HG03159 (cell line): ENCODE measurements at regions not wholly inside any gene's neighbourhood (a gene's known extent, or its start where the extent isn't known, plus 50 kb on each side); places are given as distances from the start of the nearest gene placed in this dataset.

Experiments
- ATAC-seq: cut with Tn5 transposase; IDR thresholded peaks from one replicate; pipeline ENCODE4 v1.9.1; 2021; ENCODE audit warnings: mild to moderate bottlenecking, moderate library complexity; ENCODE audit not compliant: unreplicated experiment

DNA sequence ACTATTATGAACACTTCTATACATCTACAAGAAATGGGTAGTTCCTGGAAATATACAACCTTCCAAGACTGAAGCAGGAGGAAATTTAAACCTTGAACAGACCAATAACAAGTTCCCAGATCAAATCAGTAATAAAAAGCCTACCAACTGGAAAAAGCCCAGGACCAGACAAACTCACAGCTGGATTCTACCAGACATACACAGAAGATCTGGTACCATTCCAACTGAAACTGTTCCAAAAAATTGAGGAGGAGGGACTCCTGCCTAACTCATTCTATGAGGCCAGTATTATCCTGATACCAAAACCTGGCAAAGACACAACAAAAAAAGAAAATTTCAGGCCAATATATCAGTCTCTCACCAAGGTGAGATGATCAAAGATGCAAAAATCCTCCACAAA, 189.4 kb downstream of the RPS29 start:
- no peak for ATAC-seq

DNA sequence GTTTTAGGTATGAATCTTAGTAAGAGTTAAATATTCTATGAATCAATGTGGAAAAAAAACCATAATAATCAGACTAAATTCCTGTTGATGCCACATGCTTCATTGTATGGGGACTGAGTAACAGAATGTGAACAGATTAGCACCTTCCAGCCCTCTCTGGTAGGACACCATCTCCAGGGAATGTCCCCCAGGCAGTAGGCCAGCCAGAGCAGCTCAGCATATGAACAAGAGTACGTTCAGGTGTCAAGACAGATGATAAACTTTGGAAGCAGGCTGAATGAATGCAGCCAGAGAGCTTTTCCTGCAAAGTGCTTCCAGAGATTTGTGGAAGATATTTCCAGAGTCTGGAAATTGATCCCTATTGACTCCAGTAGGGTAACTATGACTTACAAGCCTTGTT, 204.4 kb downstream of the RPS29 start:
- no peak for ATAC-seq

DNA sequence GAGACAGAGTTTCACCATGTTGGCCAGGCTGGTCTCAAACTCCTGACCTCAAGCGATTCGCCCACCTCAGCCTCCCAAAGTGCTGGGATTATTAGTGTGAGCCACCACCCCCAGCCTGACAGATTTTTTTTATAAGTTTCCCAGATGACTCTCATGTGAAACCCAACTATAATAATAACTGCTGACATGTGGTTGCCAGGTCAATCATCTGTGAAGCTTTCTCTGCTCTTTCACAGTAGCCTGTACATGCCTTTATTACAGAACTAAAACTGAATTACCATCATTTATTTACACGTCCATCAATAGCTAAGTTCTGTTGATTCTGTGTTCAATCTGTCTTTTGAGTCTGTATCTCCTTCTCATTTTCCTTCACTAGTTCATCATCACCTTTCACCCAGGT, 218.5 kb downstream of the RPS29 start:
- peak; percentile 62 for ATAC-seq

DNA sequence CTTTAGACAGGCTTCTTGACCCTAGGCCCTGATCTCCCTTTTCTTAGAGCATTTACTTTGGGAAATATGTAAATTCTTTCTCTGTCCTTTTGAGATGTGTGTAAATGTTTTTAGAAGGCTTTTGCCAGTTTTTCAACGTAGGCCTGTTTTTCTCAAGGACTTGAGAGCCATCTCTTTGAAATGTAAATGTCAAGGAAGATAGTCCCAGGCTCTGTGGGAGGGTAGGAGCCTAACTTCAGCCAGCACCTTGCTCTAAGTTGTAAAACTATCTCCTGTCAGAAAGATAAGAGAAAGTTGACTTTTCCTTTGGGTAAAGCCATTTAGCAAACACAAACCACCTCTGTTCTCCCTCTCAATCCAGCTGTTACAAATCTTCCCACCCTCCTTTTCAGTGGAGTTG, 219.8 kb downstream of the RPS29 start:
- no peak for ATAC-seq

DNA sequence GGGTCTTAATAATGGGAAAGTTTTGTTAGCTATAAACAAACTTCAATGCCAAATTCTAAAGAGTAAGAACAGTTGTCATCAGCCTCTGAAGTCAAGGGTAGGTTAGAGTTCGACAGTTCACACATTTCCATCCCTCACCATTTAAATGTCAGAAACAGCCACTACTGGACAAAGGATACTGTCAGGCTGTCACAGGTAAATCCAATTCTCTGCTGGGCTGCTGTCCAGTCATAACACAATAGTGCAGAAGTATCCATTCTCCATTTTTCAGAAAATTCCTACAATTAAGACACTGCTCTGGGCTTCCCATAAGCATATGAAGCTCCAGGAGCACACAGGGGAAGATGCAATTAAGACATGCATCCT, 221.4 kb downstream of the RPS29 start:
- ATAC-seq: no peak

DNA sequence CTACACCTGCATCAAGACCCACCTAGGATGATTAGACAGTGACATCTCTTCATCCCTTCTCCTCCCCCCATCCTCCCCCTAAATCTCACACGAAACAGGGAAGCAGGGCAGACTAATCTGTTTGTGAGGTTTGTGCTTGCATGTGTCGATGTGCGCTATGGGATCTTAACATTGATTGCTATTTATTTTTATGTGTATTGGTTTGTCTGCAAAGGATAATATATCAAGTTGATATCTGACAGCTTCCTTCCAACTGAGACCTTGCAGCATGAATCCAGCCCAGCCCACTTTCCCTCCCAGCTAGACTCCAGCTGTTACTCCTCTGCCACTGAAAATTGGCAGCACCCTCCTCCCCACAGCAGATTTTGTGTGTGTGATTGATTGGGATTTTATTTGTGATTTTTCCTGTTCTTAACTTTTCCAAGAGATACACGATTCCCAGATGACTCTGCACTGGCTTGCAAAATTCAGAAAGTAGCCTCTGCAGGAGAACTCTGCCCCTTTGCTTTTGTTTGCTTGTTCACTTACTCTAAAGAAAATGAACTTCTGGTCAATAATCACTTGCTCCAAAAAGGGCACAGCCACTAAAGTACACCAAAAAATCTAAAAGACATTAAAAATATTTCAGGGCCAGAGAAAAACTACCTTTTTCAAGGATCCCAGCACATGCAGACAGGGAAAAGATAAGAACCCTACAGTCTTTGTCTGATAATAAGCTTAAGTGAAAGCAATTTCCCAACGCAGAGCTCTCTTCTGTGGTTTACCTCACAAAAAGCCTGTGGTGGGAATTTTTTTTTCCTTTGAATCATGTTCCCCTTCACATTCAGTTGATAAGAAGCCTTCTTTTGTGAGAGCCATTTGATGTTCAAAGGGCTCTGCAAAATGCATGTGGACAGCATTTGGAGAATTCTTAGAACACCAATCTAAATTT, 222.1 kb downstream of the RPS29 start:
- ATAC-seq: no peak

DNA sequence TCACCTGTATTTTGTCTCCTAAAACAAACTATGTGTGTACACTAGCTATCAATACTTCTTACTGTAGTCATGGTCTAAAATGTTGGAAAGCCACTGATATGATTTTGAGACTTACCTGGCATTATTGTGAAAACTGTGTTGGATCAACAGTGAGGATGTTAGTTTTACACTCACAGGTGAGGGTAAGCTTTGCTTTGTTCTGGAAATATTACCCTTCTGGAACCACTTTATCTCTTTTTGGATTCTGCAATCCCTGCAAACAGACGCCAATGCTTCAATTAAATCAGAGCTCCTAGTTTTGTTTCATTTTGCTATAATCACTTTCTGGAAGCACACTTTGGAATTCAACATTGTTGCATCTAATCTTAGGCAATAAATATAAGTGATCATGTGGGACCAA, 223.3 kb downstream of the RPS29 start:
- ATAC-seq: no peak

DNA sequence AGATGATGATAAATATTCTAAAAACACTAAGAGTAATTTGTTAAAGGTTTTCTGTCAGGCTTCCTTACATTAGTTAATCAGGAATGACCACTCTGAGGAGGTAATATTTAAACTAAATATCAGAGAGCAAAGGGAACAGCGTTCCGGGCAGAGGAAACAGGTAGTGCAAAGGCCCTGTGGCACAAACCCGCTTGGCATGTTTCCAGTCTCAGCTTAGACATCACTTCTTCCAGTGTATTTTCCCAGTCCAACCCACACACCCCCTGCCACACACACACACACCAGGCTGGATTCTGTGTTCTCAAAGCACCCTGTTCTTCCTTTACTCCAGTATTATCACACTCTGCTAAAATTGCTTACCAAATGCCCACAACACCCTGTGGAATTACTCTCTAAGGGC, 247.1 kb downstream of the RPS29 start:
- ATAC-seq: no peak

DNA sequence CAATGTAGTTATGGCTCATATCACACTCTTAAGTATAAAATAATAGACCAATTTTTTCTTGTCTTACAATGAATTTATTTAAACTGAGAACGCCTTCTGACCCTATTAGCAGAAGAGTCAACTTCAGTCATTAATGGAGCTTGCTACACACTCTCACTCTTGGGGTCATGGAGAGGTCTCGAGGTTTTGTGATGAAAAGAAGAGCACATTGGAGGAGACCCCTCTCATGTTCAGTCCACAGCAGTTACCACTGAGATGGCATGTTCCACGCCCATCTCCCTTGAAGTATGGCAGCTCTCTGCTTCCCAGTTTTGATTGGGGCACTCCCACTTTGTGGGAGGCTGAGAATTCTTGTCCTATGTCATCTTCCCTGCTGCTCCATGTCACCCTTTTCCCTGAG, 266.4 kb downstream of the RPS29 start:
- ATAC-seq: no peak

DNA sequence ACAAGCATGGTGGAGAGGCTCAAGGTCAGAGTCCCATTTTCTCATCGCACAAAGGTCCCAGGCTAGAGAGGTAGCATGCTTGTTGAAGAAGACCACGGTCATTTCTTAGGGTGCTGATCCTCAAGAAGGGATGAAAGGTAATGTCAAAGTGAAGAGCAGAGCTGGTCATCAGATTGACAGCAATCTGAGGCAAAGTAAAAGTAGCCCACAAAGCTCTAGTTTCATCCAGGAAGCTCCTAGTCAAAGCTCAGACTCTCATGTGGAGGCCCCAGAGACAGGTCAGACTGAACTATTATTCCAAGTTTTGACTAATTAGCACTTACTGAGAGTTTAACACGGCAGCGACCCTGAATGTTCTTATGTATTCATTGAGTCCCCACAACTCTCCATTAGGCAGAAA, 270.6 kb downstream of the RPS29 start:
- no peak for ATAC-seq

DNA sequence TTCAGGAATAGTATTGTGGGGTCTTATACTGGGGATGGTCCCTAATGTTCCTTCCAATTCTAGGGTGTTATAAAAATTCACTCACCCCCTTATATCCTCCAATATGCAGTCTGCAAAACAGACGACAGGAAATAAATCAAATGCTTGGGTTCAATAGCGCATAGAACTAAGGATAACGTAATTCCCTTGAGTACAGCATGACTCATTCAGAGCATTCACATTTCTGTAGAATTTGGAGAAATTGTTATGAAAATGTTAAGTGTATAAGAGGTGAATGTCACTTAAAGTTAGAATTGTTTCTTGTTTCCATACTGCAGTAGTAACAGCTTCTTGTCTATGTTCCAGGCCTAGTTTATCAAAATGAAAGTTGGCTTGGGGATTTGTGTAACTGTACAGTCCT, 271.4 kb downstream of the RPS29 start:
- no peak for ATAC-seq

DNA sequence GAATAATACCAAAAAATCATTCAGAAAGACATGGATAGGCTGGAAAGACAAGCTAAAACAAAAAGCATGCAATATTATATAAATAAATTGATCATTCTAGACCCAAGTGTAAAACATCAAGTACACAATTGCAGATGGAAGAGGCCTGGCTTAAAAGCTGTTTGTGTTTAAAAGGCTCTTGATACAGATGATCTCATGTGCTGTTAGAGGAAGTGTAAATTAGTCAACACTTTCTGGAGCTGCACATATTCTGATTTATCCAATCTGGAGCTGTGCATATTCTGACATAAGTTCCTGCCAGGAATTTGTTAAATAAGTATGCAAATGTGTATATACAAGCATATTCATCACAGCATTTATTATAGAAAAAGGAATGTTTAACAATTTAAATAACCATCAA, 273.1 kb downstream of the RPS29 start:
- ATAC-seq: no peak

DNA sequence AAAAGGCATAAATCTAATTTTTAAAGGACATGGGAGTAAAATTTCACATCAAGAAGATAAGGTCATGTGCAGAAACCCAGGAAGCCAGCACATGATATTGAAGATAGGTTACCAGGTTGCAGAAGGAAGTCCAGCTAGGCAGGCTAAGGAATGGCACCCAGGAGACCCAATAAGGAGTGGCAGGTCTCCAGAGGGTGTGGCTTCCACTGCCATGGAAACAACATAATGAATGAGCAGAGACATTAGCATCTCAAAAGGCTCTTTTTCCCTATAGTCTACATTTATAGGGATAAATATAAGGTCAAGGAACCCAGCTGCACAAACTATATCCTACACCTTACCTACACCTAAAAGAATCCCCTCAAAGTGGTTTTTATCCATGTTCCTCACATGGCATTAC, 275.9 kb downstream of the RPS29 start:
- ATAC-seq: no peak

DNA sequence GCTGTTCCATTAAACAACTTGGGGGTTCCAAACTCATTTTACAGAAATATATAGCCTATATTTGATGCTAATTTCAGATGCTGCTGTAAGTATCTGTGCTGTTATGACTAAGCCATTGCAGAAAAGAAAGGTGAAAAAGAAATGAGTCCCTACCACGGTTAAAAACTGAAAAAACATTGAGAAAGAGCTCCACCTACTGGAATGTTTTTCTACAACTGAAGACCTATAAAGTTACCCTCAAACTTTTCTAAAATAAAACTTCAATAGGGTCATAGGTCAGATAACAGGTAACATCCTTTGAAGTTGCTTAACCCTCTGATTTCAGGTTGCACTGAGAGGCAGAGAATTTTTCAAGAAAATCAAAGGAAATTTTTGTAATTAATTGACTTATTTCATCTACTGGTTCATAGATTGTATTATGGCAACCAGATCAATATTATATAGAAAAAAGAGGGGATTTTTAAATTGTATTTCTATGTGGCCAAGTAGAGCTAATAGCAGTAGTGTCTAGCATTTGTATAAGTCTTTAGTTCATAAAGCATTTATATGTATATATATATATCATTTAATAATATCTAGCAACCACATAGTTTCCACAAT, 279.9 kb downstream of the RPS29 start:
- peak; percentile 75 for ATAC-seq

DNA sequence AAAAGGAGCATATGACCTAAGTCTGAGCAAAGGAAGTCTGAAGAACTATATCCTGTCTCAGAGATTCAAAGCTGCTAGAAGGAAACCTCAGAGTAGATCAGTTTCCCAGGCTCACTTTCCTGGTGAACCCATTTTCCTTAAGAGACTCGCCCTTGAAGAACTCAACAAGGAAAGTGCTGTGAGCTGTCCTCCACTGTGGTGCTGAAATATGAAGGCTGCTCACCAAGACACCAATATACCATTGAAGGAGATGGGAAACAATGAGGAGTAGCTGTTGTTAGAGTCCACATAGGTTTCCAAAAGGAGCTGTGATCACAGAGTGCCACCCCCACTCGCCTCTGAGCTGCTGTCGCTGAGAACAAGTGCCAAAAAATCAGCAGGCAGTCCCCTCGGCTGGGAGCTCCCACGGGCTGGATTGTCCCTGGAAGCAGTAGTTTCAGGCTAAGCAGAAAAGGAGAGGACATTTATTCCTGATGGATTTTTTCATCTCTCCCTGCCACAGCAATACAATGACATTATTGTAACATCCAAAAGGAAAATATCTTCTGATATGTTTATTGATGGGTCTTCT, 282.1 kb downstream of the RPS29 start:
- ATAC-seq: no peak

DNA sequence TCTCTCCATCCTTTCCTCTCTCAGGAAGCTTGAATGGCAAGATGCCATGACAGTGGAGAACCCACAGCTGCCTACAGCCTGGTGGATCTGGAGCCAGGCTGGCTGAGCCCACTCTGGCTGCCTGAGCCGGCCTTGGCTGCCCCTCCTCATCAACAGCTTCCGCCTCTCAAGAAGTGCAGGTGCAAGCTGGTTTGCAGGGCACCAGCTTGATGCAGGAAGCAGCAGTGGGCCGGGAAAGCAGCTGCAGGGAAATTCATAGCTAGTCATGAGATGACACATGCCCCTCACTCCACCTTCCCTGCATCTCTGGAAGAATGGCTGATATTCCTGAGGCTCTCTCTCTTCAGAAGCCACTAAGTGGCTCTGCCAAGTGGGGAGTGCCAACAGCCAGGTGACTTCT, 289.1 kb downstream of the RPS29 start:
- no peak for ATAC-seq

DNA sequence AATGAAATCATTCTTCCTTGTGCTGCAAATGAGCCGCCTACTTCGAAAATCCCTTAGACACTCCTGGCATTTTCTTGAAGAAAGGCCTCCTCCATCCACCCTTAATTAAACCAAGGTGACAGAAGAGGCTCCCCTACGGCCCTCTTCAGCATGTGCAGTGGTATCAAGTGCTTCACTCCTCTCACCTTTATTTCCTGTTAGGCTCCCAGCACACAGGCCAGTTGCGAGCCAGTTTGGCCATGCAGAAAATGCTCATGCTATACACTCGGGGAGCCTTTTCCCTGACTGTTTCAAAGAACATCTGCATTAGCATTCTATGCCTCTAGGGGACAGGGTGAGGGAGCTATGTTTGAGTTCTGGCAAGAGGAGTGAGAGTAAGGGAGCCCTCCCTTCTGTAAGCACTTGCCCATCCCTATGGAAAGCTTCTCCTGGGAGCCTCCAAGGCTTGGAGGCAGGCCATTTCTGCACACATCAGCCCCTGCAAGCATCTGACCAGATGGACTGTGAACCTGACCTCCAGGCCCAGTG, 291.5 kb downstream of the RPS29 start:
- no peak for ATAC-seq

DNA sequence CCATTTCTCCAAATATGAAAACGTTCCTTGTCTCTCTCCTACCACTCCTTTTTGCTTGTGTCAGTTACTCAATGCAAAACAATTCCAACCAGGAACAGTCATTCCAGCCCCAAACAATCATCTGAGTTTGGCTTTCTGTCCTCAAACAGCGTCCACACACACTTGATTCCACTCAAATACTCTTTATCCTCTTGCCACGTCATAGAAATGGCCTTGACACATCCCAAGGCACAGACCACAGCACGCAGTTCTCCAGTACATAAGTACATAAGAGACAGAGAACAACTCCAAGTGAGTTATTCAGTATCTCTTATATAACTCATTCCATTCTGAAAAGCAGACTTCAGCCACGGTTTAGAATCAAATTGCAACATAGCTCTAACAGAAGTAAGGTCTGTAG, 299.2 kb downstream of the RPS29 start:
- no peak for ATAC-seq

DNA sequence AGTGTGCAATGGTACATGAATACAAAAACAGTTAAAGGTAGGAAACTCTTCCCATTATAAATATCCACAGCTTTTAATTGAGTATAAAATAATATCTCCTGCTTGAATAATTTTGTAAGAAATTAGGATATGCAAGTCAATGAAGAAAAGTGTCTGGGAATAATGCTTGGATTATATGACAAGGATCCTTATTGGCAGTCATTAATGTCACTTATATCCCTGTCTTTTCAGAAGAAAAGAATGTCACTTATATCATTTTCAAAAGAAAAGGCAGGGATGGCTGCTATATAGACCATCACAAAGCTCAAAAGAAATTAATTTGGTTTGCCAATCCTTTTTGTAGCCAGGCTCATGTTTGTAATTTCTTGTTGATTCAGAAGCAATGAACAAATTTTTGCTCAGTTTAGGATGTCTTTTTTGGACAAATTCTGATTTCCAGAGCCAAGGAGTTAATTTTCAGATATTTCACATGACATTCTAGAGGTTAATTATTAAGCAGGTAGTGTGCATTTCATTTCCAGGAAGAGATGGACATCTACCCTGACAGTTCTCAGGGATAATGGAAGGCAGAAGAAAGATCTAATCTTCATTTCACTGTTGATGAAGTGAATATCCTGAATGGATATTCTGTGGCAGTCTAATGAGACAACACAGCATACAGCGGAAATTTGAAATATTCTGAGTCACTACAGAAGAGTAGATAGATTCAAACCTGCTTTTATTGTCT, 299.8 kb downstream of the RPS29 start:
- no peak for ATAC-seq

DNA sequence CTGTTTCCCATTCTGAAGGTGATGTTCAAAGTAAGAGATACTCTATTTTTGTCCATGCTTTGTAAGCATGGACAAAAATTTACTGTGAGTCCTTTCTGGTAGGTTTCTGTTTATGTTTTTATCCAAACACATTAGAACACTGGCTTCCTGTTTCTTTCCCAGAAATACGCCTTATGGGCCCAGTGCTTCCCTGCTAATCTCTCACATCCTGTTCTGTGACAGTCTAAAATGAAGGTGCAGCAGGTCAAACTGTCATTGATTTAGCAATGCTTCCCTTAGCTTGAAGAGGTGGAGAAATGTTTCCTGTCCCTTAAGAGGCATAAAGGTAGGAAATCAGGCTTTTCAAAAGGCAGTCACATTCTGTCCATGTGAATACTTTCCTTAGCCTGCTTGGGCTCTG, 305.6 kb downstream of the RPS29 start:
- ATAC-seq: no peak

DNA sequence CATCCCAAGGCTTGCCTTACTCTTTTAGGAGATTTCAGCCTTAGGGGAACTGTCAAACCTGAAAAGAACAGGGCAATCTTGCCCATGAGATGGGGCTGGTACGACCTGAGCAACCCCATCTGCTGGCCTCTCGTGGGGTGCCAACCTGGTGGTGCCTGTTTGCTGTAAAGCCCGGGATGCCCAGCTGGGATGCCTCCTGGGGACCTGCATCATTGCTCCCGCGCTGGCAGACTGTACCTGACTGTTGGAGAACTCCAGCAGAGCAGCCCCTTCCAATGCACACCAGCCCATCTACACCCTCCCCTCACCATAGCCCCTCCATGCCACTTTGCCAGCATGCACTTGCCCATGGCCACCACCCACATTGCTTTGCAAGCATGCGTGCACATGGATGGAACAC, 335.7 kb downstream of the RPS29 start:
- no peak for ATAC-seq
